ENCODE measurements at regions not wholly inside any gene's neighbourhood (a gene's known extent, or its start where the extent isn't known, plus 50 kb on each side); places are given as distances from the start of the nearest gene placed in this dataset.

DNA sequence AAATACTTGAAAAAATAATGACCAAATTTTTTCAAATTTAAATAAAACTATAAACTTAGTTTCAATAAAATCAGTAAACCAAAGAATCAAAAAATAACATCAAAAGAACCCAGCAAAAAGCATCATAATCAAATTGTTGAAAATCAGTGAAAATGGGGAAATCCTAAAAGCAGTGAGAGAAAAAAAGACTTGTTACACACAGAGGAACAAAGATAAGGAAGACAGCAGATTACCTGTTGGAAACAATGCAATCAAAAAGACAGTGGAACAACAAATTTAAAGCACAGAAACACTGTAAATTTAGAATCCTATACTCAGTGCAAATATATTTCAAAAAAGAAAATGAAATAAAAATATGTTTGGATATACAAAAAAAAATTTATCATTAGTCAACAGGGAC lies 156.2 kb upstream of the LMCD1 start:
- TF ChIP-seq, protein P1, sequence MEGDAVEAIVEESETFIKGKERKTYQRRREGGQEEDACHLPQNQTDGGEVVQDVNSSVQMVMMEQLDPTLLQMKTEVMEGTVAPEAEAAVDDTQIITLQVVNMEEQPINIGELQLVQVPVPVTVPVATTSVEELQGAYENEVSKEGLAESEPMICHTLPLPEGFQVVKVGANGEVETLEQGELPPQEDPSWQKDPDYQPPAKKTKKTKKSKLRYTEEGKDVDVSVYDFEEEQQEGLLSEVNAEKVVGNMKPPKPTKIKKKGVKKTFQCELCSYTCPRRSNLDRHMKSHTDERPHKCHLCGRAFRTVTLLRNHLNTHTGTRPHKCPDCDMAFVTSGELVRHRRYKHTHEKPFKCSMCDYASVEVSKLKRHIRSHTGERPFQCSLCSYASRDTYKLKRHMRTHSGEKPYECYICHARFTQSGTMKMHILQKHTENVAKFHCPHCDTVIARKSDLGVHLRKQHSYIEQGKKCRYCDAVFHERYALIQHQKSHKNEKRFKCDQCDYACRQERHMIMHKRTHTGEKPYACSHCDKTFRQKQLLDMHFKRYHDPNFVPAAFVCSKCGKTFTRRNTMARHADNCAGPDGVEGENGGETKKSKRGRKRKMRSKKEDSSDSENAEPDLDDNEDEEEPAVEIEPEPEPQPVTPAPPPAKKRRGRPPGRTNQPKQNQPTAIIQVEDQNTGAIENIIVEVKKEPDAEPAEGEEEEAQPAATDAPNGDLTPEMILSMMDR (IDR thresholded peaks at IDR 0.05; ENCODE audit: low read length) = no peak
- no peak for TF ChIP-seq EZH2 (IDR thresholded peaks at IDR 0.05; ENCODE audit: borderline replicate concordance, low read length)

Data from OCI-LY1 (cell line).